ENCODE measurements at regions not wholly inside any gene's neighbourhood (a gene's known extent, or its start where the extent isn't known, plus 50 kb on each side); places are given as distances from the start of the nearest gene placed in this dataset.

- H3K27ac Mint-ChIP-seq = no peak overlapping the region
- H3K9me3 Mint-ChIP-seq = no peaks in the 10 kb centered on the region
- no peak for ATAC-seq (replicated peaks)
- DNase-seq = no peak
- H3K36me3 Mint-ChIP-seq (ENCODE audit: insufficient read depth) = no peaks in the 10 kb centered on the region
- H3K4me1 Mint-ChIP-seq (ENCODE audit: low read depth in 2 of 2) = no peaks in the 10 kb centered on the region
- peaks cover 0 to 9% of the 10 kb centered on the region in 2 donors for H3K27me3 Mint-ChIP-seq
- H3K4me3 Mint-ChIP-seq = no peak overlapping the region
These were observed 288.1 kb downstream of the RNF144A start for GRCh38 chr2:7205151-7205830.

- Mint-ChIP-seq H3K4me3 (no peak overlapping the region), H3K36me3 (ENCODE audit: insufficient read depth) (no peaks in the 10 kb centered on the region), H3K27me3 (peaks cover 0 to 9% of the 10 kb centered on the region in 2 donors), H3K27ac (no peak overlapping the region), H3K9me3 (no peaks in the 10 kb centered on the region), H3K4me1 (ENCODE audit: low read depth in 2 of 2) (no peaks in the 10 kb centered on the region)
- ATAC-seq (replicated peaks) = no peak
- no peak for DNase-seq
These were observed 289.0 kb downstream of the RNF144A start for GRCh38 chr2:7206111-7206810.

DNA sequence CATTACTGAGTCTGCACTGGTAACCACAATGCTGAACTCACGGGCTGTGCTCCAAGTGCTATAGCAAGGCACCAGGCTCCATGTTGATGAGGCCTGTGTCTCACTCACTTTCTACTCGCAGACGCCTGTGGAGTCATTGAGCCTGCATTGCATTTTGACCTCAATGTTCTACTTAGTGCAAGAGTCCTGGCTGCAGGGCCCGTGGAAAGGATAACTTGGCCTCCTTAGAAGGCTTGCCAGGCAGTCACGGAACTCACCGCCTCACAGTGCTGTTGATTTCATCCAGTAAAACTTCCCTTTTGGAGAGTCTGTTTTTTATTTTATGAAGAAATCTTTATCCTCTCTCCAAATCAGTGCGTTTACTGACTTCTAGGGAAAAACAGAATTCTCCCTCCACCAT lies 290.4 kb downstream of the RNF144A start:
- H3K27ac Mint-ChIP-seq = no peak overlapping the region
- ATAC-seq (replicated peaks) (no peak), DNase-seq (no peak)
- H3K27me3 Mint-ChIP-seq = peaks cover 3 to 9% of the 10 kb centered on the region in 2 donors
- H3K4me3 Mint-ChIP-seq = no peak overlapping the region
- H3K36me3 Mint-ChIP-seq (ENCODE audit: insufficient read depth) = no peaks in the 10 kb centered on the region
- H3K4me1 Mint-ChIP-seq (ENCODE audit: low read depth in 2 of 2) = no peaks in the 10 kb centered on the region
- no peaks in the 10 kb centered on the region for H3K9me3 Mint-ChIP-seq

GRCh38 chr2:7209757-7210555 lies 292.7 kb downstream of the RNF144A start:
- Mint-ChIP-seq H3K27ac (no peak overlapping the region), H3K36me3 (ENCODE audit: insufficient read depth) (no peaks in the 10 kb centered on the region), H3K4me1 (ENCODE audit: low read depth in 2 of 2) (no peaks in the 10 kb centered on the region), H3K9me3 (no peaks in the 10 kb centered on the region), H3K27me3 (peaks cover 9 to 14% of the 10 kb centered on the region in 2 donors), H3K4me3 (no peak overlapping the region)
- DNase-seq (no peak), ATAC-seq (replicated peaks) (no peak)

- no peak overlapping the region for H3K27ac Mint-ChIP-seq
- DNase-seq (no peak), ATAC-seq (replicated peaks) (no peak)
- H3K36me3 Mint-ChIP-seq (ENCODE audit: insufficient read depth) = no peaks in the 10 kb centered on the region
- H3K4me3 Mint-ChIP-seq = no peak overlapping the region
- H3K9me3 Mint-ChIP-seq = no peaks in the 10 kb centered on the region
- H3K4me1 Mint-ChIP-seq (ENCODE audit: low read depth in 2 of 2) = no peaks in the 10 kb centered on the region
- peaks cover 2 to 14% of the 10 kb centered on the region in 2 donors for H3K27me3 Mint-ChIP-seq
These were observed 293.5 kb downstream of the RNF144A start for GRCh38 chr2:7210712-7211111.

GRCh38 chr2:7225848-7226247 lies 308.6 kb downstream of the RNF144A start:
- Mint-ChIP-seq H3K9me3 (peaks cover 0 to 2% of the 10 kb centered on the region in 2 donors), H3K27me3 (peaks cover 2 to 15% of the 10 kb centered on the region in 2 donors), H3K4me3 (no peak overlapping the region), H3K36me3 (ENCODE audit: insufficient read depth) (no peaks in the 10 kb centered on the region), H3K27ac (no peak overlapping the region), H3K4me1 (ENCODE audit: low read depth in 2 of 2) (no peaks in the 10 kb centered on the region)
- ATAC-seq (replicated peaks) (no peak), DNase-seq (no peak)

DNA sequence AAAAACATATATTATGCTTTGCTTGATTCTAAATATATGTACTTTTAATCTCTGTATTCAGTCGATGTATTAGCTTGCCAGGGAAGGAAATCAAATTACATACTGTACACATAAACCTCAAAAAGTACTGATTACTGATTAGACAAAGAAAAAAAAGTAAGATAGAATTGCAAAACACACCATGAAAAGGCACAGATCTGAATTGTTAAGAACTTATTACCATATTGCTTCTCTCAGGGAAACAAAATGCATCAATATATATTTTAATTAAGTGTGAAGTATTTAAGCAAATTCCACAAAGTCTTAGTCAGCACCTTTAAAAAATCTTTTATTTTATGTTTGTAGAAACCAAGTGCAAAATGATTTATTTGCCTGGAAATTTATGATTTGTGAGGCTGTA lies 309.3 kb downstream of the RNF144A start:
- H3K4me1 Mint-ChIP-seq (ENCODE audit: low read depth in 2 of 2) = no peaks in the 10 kb centered on the region

GRCh38 chr2:7233126-7233525 lies 315.9 kb downstream of the RNF144A start:
- H3K4me1 Mint-ChIP-seq (ENCODE audit: low read depth in 2 of 2) = no peaks in the 10 kb centered on the region
- ATAC-seq (replicated peaks) = no peak
- no peaks in the 10 kb centered on the region for H3K9me3 Mint-ChIP-seq
- DNase-seq = no peak
- peaks cover 11 to 13% of the 10 kb centered on the region in 2 donors for H3K27me3 Mint-ChIP-seq
- H3K36me3 Mint-ChIP-seq (ENCODE audit: insufficient read depth) = no peaks in the 10 kb centered on the region
- no peak overlapping the region for H3K27ac Mint-ChIP-seq
- H3K4me3 Mint-ChIP-seq = no peak overlapping the region

More for the DNA sequence above, 309.3 kb downstream of the RNF144A start:
- Mint-ChIP-seq H3K9me3 (peaks cover 0 to 2% of the 10 kb centered on the region in 2 donors), H3K36me3 (ENCODE audit: insufficient read depth) (no peaks in the 10 kb centered on the region), H3K27me3 (peaks cover 0 to 8% of the 10 kb centered on the region in 2 donors), H3K27ac (no peak overlapping the region), H3K4me3 (no peak overlapping the region)
- ATAC-seq (replicated peaks) (no peak), DNase-seq (no peak)

GRCh38 chr2:7237466-7237865 lies 320.3 kb downstream of the RNF144A start:
- ATAC-seq (replicated peaks) = no peak

GRCh38 chr2:7239078-7239477 lies 321.9 kb downstream of the RNF144A start:
- H3K9me3 Mint-ChIP-seq = no peaks in the 10 kb centered on the region
- ATAC-seq (replicated peaks) (no peak), DNase-seq (no peak)
- H3K27me3 Mint-ChIP-seq = no peaks in the 10 kb centered on the region
- H3K36me3 Mint-ChIP-seq (ENCODE audit: insufficient read depth) = no peaks in the 10 kb centered on the region
- no peak overlapping the region for H3K4me3 Mint-ChIP-seq
- no peak overlapping the region for H3K27ac Mint-ChIP-seq
- no peaks in the 10 kb centered on the region for H3K4me1 Mint-ChIP-seq (ENCODE audit: low read depth in 2 of 2)

More at GRCh38 chr2:7237466-7237865, 320.3 kb downstream of the RNF144A start:
- H3K36me3 Mint-ChIP-seq (ENCODE audit: insufficient read depth) = no peaks in the 10 kb centered on the region
- H3K9me3 Mint-ChIP-seq = no peaks in the 10 kb centered on the region
- no peak overlapping the region for H3K4me3 Mint-ChIP-seq
- no peak for DNase-seq
- H3K27me3 Mint-ChIP-seq = peaks cover 11 to 13% of the 10 kb centered on the region in 2 donors
- H3K4me1 Mint-ChIP-seq (ENCODE audit: low read depth in 2 of 2) = no peaks in the 10 kb centered on the region
- no peak overlapping the region for H3K27ac Mint-ChIP-seq

GRCh38 chr2:7241041-7241745 lies 324.0 kb downstream of the RNF144A start:
- Mint-ChIP-seq H3K27ac (no peak overlapping the region), H3K4me1 (ENCODE audit: low read depth in 2 of 2) (no peaks in the 10 kb centered on the region), H3K36me3 (ENCODE audit: insufficient read depth) (no peaks in the 10 kb centered on the region), H3K27me3 (peaks cover 0 to 8% of the 10 kb centered on the region in 2 donors), H3K9me3 (no peaks in the 10 kb centered on the region), H3K4me3 (no peak overlapping the region)
- ATAC-seq (replicated peaks) (no peak), DNase-seq (no peak)

- no peak for ATAC-seq (replicated peaks)
- Mint-ChIP-seq H3K27ac (no peak overlapping the region), H3K27me3 (peaks cover 0 to 8% of the 10 kb centered on the region in 2 donors), H3K36me3 (ENCODE audit: insufficient read depth) (no peaks in the 10 kb centered on the region), H3K4me1 (ENCODE audit: low read depth in 2 of 2) (no peaks in the 10 kb centered on the region), H3K9me3 (no peaks in the 10 kb centered on the region), H3K4me3 (no peak overlapping the region)
- no peak for DNase-seq
These were observed 325.1 kb downstream of the RNF144A start for GRCh38 chr2:7242189-7242867.

DNA sequence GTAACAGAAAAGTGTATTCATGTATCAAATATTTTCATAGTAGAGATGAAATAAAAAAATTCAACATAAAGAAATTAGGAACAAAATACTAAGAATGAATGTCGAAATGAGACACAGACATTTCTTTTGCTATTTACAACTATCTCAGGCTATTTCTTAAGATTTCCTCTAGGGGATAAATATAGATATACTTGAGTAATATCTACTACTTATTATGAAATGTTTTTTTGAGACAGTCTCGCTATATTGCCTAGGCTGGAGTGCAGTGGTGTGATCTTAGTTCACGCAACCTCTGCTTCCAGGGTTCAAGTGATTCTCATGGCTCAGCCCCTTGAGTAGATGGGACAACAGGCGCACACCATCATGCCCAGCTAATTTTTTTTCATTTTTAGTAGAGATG lies 326.1 kb downstream of the RNF144A start:
- Mint-ChIP-seq H3K27ac (no peak overlapping the region), H3K4me3 (no peak overlapping the region), H3K36me3 (ENCODE audit: insufficient read depth) (no peaks in the 10 kb centered on the region), H3K27me3 (peaks cover 0 to 8% of the 10 kb centered on the region in 2 donors), H3K4me1 (ENCODE audit: low read depth in 2 of 2) (no peaks in the 10 kb centered on the region), H3K9me3 (no peaks in the 10 kb centered on the region)
- ATAC-seq (replicated peaks) = no peak
- no peak for DNase-seq
